H9 (cell line): ENCODE measurements at regions not wholly inside any gene's neighbourhood (a gene's known extent, or its start where the extent isn't known, plus 50 kb on each side); places are given as distances from the start of the nearest gene placed in this dataset.

Source experiments
- DNase-seq: peaks from one replicate; pipeline ENCODE4 v3.0.0-alpha.2; 2017
- H2AFZ ChIP-seq: one replicate; pipeline ENCODE4 v1.6.1; 2013; ENCODE audit warnings: mild to moderate bottlenecking, low read length, control low read depth, moderate library complexity
- H2AK5ac ChIP-seq: 2 replicates; pipeline ENCODE4 v1.6.1; 2013; ENCODE audit warnings: low read length, control low read depth, mixed read lengths; ENCODE audit not compliant: insufficient read length
- H2BK120ac ChIP-seq: one replicate; pipeline ENCODE4 v1.6.1; 2013; ENCODE audit warnings: low read depth, mild to moderate bottlenecking, low read length, control low read depth, inconsistent platforms; ENCODE audit not compliant: poor library complexity, severe bottlenecking
- H2BK12ac ChIP-seq: 2 replicates; pipeline ENCODE4 v1.6.1; 2013; ENCODE audit warnings: low read length, control low read depth, mixed read lengths, low read depth; ENCODE audit not compliant: insufficient read length
- H2BK15ac ChIP-seq: 2 replicates; pipeline ENCODE4 v1.6.1; 2013; ENCODE audit warnings: low read depth, low read length, control low read depth
- H2BK20ac ChIP-seq: one replicate; pipeline ENCODE4 v1.6.1; 2013; ENCODE audit warnings: low read depth, mild to moderate bottlenecking, low read length, control low read depth, inconsistent platforms; ENCODE audit not compliant: poor library complexity, severe bottlenecking
- H2BK5ac ChIP-seq: 2 replicates; pipeline ENCODE4 v1.6.1; 2013; ENCODE audit warnings: low read length, control low read depth, mixed read lengths; ENCODE audit not compliant: insufficient read length
- H3K14ac ChIP-seq: 2 replicates; pipeline ENCODE4 v1.6.1; 2013; ENCODE audit warnings: low read length, control low read depth; ENCODE audit not compliant: insufficient read depth
- H3K18ac ChIP-seq: 2 replicates; pipeline ENCODE4 v1.6.1; 2013; ENCODE audit warnings: low read depth, mild to moderate bottlenecking, mixed read lengths, low read length, control low read depth; ENCODE audit not compliant: insufficient read length
- H3K23ac ChIP-seq: 2 replicates; pipeline ENCODE4 v1.6.1; 2013; ENCODE audit warnings: low read length, control low read depth, mixed read lengths, low read depth; ENCODE audit not compliant: insufficient read length
- H3K23me2 ChIP-seq: 2 replicates; pipeline ENCODE4 v1.6.1; 2013; ENCODE audit warnings: low read depth, mild to moderate bottlenecking, mixed read lengths, low read length, control low read depth; ENCODE audit not compliant: insufficient read length, poor library complexity, severe bottlenecking
- H3K27ac ChIP-seq: 2 replicates; pipeline ENCODE4 v1.5.1; 2013; ENCODE audit warnings: low read length, control low read depth, mixed read lengths, low read depth; ENCODE audit not compliant: insufficient read length
- H3K27me3 ChIP-seq: 2 replicates; pipeline ENCODE4 v1.6.1; 2013; ENCODE audit warnings: low read length, control low read depth, inconsistent platforms; ENCODE audit not compliant: insufficient read depth
- H3K4ac ChIP-seq: 2 replicates; pipeline ENCODE4 v1.6.1; 2013; ENCODE audit warnings: low read depth, mild to moderate bottlenecking, control low read depth, inconsistent platforms, low read length, moderate library complexity
- H3K4me1 ChIP-seq: 2 replicates; pipeline ENCODE4 v1.6.1; 2013; ENCODE audit warnings: low read length, control low read depth, inconsistent platforms; ENCODE audit not compliant: insufficient read depth
- H3K4me2 ChIP-seq: 2 replicates; pipeline ENCODE4 v1.6.1; 2013; ENCODE audit warnings: low read length, control low read depth, mixed read lengths; ENCODE audit not compliant: insufficient read length, insufficient read depth
- H3K56ac ChIP-seq: 2 replicates; pipeline ENCODE4 v1.6.1; 2013; ENCODE audit warnings: low read depth, mild to moderate bottlenecking, mixed read lengths, low read length, control low read depth; ENCODE audit not compliant: insufficient read length
- H3K79me1 ChIP-seq: 2 replicates; pipeline ENCODE4 v1.6.1; 2013; ENCODE audit warnings: low read depth, mild to moderate bottlenecking, moderate library complexity, low read length, control low read depth, inconsistent platforms; ENCODE audit not compliant: insufficient read depth, poor library complexity, severe bottlenecking
- H3K79me2 ChIP-seq: 2 replicates; pipeline ENCODE4 v1.6.1; 2013; ENCODE audit warnings: low read length, control low read depth, inconsistent platforms; ENCODE audit not compliant: insufficient read depth
- H3K9ac ChIP-seq: 2 replicates; pipeline ENCODE4 v1.6.1; 2013; ENCODE audit warnings: low read length, control low read depth, mixed read lengths; ENCODE audit not compliant: insufficient read length; ENCODE audit errors: extremely low read depth
- H3K9me3 ChIP-seq: one replicate; pipeline ENCODE4 v1.6.1; 2013; ENCODE audit warnings: low read depth, low read length, inconsistent platforms; ENCODE audit not compliant: control insufficient read depth
- H3T11ph ChIP-seq: one replicate; pipeline ENCODE4 v1.6.1; 2013; ENCODE audit warnings: mild to moderate bottlenecking, low read length, control low read depth, inconsistent platforms
- H4K20me1 ChIP-seq: one replicate; pipeline ENCODE4 v1.6.1; 2013; ENCODE audit not compliant: control insufficient read depth, insufficient read length, insufficient read depth
- H4K5ac ChIP-seq: 2 replicates; pipeline ENCODE4 v1.6.1; 2013; ENCODE audit warnings: low read depth, mild to moderate bottlenecking, mixed read lengths, low read length, control low read depth; ENCODE audit not compliant: insufficient read length
- H4K8ac ChIP-seq: replicated peaks from 2 replicates; pipeline ENCODE4 v1.6.1; 2013; ENCODE audit warnings: low read length, control low read depth, mixed read lengths, low read depth; ENCODE audit not compliant: insufficient read length
- H4K91ac ChIP-seq: 2 replicates; pipeline ENCODE4 v1.6.1; 2013; ENCODE audit warnings: low read depth, mild to moderate bottlenecking, moderate library complexity, mixed read lengths, low read length, control low read depth; ENCODE audit not compliant: insufficient read length
- H3K27ac Mint-ChIP-seq, 3 experiments: 2 replicates in 2 of 3; 3 replicates in 1 of 3; pipeline ENCODE4 v1.8.0; 2020 to 2021; ENCODE audit warnings: mixed read lengths in 3 of 3, mild to moderate bottlenecking in 1 of 3, moderate library complexity in 1 of 3
- H3K27me3 Mint-ChIP-seq: 2 replicates; pipeline ENCODE4 v1.8.0; 2021; ENCODE audit warnings: low read depth, mild to moderate bottlenecking, moderate library complexity, mixed read lengths
- H3K36me3 Mint-ChIP-seq, 3 experiments: 2 replicates in 2 of 3; 3 replicates in 1 of 3; pipeline ENCODE4 v1.8.0; 2020 to 2021; ENCODE audit warnings: low read depth in 3 of 3, mixed read lengths in 3 of 3; ENCODE audit not compliant: insufficient read depth in 1 of 3
- H3K4me1 Mint-ChIP-seq, 2 experiments: 2 replicates each; pipeline ENCODE4 v1.8.0; 2020; ENCODE audit warnings: mixed read lengths in 2 of 2
- H3K4me3 Mint-ChIP-seq, 2 experiments: 2 replicates in 1 of 2; 3 replicates in 1 of 2; pipeline ENCODE4 v1.8.0; 2020 to 2021; ENCODE audit warnings: mild to moderate bottlenecking in 2 of 2, mixed read lengths in 2 of 2, moderate library complexity in 1 of 2
- H3K9me3 Mint-ChIP-seq, 2 experiments: 2 replicates in 1 of 2; 3 replicates in 1 of 2; pipeline ENCODE4 v1.8.0; 2020; ENCODE audit warnings: mild to moderate bottlenecking in 2 of 2, mixed read lengths in 2 of 2, moderate library complexity in 1 of 2
- WGBS: extraction: QIAGEN DNeasy Blood & Tissue Kit; methylation state at CpG from one replicate; pipeline ENCODE4 v1.1.7; 2013; ENCODE audit warnings: missing lambda C conversion rate, low lambda C conversion rate, mixed read lengths; ENCODE audit not compliant: insufficient read length; ENCODE audit errors: extremely low coverage; 5-methylcytosine and 5-hydroxymethylcytosine counted together
- TF ChIP-seq, protein P1 (sequence below): fragments of 200-600 bp; sonication (generic); conservative IDR thresholded peaks from 3 replicates; pipeline ENCODE4 v1.8.0; 2021; ENCODE audit warnings: antibody characterized with exemption, mild to moderate bottlenecking

DNA sequence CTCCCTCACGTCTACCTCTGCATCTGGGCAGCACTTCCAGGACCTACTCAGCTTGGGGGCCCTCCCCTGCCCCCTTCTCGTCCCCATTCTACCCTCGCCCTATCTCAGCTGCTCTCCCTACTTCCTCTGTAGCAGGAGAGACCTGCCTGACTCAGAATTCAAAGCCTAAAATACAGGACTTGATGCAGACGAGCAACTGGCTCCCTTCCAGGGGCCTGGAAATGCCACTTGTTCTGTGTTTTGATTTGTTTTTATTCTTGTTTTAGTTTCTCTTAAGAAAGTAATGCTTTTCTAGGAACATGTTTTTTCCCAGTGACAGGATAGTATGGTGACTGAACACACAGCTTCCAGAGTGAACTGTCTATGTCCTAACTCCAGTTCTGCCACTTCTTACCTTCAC, 320.4 kb upstream of the CDH4 start:
- Histone ChIP-seq H4K8ac (no peak overlapping the region), H2BK15ac (no peak overlapping the region), H4K20me1 (no peaks in the 10 kb centered on the region), H3K9me3 (no peaks in the 10 kb centered on the region), H3K18ac (no peak overlapping the region), H2BK12ac (no peak overlapping the region), H2AFZ (no peak overlapping the region), H3K23me2 (no peaks in the 10 kb centered on the region), H2BK120ac (no peak overlapping the region), H3K79me2 (no peaks in the 10 kb centered on the region), H3K9ac (no peak overlapping the region), H3K56ac (no peak overlapping the region), H2BK20ac (no peak overlapping the region), H2AK5ac (no peak overlapping the region), H2BK5ac (no peak overlapping the region), H3K23ac (no peak overlapping the region), H4K91ac (no peak overlapping the region), H3K79me1 (no peaks in the 10 kb centered on the region), H3K4ac (no peak overlapping the region), H4K5ac (no peak overlapping the region), H3T11ph (no peak overlapping the region), H3K4me1 (peaks cover 3% of the 10 kb centered on the region; the same call in 1 of the 2 replicates), H3K27me3 (no peaks in the 10 kb centered on the region; the same call in 1 of the 2 replicates), H3K27ac (no peak overlapping the region), H3K4me2 (no peak overlapping the region), H3K14ac (no peak overlapping the region)
- H3K27ac Mint-ChIP-seq, result no peak overlapping the region
- TF ChIP-seq, protein P1, sequence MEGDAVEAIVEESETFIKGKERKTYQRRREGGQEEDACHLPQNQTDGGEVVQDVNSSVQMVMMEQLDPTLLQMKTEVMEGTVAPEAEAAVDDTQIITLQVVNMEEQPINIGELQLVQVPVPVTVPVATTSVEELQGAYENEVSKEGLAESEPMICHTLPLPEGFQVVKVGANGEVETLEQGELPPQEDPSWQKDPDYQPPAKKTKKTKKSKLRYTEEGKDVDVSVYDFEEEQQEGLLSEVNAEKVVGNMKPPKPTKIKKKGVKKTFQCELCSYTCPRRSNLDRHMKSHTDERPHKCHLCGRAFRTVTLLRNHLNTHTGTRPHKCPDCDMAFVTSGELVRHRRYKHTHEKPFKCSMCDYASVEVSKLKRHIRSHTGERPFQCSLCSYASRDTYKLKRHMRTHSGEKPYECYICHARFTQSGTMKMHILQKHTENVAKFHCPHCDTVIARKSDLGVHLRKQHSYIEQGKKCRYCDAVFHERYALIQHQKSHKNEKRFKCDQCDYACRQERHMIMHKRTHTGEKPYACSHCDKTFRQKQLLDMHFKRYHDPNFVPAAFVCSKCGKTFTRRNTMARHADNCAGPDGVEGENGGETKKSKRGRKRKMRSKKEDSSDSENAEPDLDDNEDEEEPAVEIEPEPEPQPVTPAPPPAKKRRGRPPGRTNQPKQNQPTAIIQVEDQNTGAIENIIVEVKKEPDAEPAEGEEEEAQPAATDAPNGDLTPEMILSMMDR, result no peak
- no CpG with 5 or more reads among the region's 4 CpGs for WGBS
- no peak overlapping the region for H3K4me3 Mint-ChIP-seq
- DNase-seq, result no peak
- H3K27me3 Mint-ChIP-seq, result peaks cover 64% of the 10 kb centered on the region
- peaks cover 8 to 10% of the 10 kb centered on the region in 2 experiments for H3K4me1 Mint-ChIP-seq
- no peaks in the 10 kb centered on the region for H3K9me3 Mint-ChIP-seq
- no peaks in the 10 kb centered on the region for H3K36me3 Mint-ChIP-seq
